ENCODE measurements at regions not wholly inside any gene's neighbourhood (a gene's known extent, or its start where the extent isn't known, plus 50 kb on each side); places are given as distances from the start of the nearest gene placed in this dataset.

DNA sequence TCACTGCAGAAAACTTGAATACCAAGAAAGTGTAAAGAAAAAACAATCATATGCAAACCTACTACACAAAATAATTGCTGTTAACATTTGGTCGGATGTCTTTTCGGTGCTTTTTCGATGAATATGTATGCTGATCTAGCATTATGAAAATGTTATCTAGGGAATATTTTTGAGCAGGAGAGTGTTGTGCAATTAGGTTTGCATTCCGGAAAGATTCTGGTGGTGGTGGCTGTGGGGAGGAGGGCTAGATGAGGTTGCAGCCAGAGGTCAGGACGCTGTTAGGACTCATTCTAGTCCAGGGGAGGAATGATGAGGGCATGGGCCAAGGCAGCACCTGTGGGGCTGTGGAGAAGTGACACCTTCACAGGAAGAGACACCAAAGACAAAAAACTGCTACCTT is 258.0 kb upstream of the ASIC2 start:
- TF ChIP-seq, protein P1, sequence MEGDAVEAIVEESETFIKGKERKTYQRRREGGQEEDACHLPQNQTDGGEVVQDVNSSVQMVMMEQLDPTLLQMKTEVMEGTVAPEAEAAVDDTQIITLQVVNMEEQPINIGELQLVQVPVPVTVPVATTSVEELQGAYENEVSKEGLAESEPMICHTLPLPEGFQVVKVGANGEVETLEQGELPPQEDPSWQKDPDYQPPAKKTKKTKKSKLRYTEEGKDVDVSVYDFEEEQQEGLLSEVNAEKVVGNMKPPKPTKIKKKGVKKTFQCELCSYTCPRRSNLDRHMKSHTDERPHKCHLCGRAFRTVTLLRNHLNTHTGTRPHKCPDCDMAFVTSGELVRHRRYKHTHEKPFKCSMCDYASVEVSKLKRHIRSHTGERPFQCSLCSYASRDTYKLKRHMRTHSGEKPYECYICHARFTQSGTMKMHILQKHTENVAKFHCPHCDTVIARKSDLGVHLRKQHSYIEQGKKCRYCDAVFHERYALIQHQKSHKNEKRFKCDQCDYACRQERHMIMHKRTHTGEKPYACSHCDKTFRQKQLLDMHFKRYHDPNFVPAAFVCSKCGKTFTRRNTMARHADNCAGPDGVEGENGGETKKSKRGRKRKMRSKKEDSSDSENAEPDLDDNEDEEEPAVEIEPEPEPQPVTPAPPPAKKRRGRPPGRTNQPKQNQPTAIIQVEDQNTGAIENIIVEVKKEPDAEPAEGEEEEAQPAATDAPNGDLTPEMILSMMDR (IDR thresholded peaks at IDR 0.05) = no peak
- TF ChIP-seq POLR2A (IDR thresholded peaks at IDR 0.05) = no peak
